ENCODE measurements at regions not wholly inside any gene's neighbourhood (a gene's known extent, or its start where the extent isn't known, plus 50 kb on each side); places are given as distances from the start of the nearest gene placed in this dataset.

DNA sequence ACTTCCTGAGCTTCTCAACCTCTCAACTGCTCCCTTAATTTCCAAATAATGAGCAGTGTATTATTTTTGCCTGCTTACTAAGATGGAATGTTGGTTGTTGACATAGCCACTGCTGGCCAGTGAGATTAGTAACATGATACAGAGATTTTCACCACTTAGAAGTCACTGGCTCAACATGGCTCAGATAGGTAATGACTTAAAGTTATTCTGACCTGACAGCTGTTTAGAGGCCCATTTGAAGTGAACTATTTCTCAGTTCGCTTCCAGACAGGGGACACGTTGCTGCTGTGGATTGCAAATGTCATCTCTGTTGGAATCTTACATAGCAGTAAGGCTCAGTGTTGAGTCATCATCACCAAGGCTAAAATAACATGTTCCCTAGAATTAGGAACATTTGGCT lies 490.2 kb downstream of the TLE4 start:
- TF ChIP-seq ZNF561 (CRISPR knock-in tag; conservative IDR thresholded peaks at IDR 0.05) = no peak
- TF ChIP-seq, protein P1, sequence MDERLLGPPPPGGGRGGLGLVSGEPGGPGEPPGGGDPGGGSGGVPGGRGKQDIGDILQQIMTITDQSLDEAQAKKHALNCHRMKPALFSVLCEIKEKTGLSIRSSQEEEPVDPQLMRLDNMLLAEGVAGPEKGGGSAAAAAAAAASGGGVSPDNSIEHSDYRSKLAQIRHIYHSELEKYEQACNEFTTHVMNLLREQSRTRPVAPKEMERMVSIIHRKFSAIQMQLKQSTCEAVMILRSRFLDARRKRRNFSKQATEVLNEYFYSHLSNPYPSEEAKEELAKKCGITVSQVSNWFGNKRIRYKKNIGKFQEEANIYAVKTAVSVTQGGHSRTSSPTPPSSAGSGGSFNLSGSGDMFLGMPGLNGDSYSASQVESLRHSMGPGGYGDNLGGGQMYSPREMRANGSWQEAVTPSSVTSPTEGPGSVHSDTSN (CRISPR knock-in tag; IDR thresholded peaks at IDR 0.05; ENCODE audit: low read depth) = no peak
- TF ChIP-seq, protein P1 (tag; conservative IDR thresholded peaks at IDR 0.05; ENCODE audit: low read depth) = no peak
- TF ChIP-seq, protein P2, sequence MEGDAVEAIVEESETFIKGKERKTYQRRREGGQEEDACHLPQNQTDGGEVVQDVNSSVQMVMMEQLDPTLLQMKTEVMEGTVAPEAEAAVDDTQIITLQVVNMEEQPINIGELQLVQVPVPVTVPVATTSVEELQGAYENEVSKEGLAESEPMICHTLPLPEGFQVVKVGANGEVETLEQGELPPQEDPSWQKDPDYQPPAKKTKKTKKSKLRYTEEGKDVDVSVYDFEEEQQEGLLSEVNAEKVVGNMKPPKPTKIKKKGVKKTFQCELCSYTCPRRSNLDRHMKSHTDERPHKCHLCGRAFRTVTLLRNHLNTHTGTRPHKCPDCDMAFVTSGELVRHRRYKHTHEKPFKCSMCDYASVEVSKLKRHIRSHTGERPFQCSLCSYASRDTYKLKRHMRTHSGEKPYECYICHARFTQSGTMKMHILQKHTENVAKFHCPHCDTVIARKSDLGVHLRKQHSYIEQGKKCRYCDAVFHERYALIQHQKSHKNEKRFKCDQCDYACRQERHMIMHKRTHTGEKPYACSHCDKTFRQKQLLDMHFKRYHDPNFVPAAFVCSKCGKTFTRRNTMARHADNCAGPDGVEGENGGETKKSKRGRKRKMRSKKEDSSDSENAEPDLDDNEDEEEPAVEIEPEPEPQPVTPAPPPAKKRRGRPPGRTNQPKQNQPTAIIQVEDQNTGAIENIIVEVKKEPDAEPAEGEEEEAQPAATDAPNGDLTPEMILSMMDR (IDR thresholded peaks at IDR 0.05 in 2 of 3, conservative IDR thresholded peaks at IDR 0.05 in 1 of 3; ENCODE audit: insufficient read depth in 2 of 3, low read depth in 1 of 3, low read length in 3 of 3) = no peak
- no peak for TF ChIP-seq POLR2A (conservative IDR thresholded peaks at IDR 0.05)
- TF ChIP-seq, protein P3, sequence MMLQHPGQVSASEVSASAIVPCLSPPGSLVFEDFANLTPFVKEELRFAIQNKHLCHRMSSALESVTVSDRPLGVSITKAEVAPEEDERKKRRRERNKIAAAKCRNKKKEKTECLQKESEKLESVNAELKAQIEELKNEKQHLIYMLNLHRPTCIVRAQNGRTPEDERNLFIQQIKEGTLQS (IDR thresholded peaks at IDR 0.05) = no peak
- TF ChIP-seq, protein P3 (CRISPR knock-in tag; conservative IDR thresholded peaks at IDR 0.05) = no peak
- TF ChIP-seq, protein P4, sequence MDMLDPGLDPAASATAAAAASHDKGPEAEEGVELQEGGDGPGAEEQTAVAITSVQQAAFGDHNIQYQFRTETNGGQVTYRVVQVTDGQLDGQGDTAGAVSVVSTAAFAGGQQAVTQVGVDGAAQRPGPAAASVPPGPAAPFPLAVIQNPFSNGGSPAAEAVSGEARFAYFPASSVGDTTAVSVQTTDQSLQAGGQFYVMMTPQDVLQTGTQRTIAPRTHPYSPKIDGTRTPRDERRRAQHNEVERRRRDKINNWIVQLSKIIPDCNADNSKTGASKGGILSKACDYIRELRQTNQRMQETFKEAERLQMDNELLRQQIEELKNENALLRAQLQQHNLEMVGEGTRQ (CRISPR knock-in tag; IDR thresholded peaks at IDR 0.05) = no peak
